Activated naive CD8-positive, alpha-beta T cell treated with anti-CD3 and anti-CD28 coated beads, Interleukin-2, amount 50 U/mL, for 24 hours (primary cell): ENCODE measurements at regions not wholly inside any gene's neighbourhood (a gene's known extent, or its start where the extent isn't known, plus 50 kb on each side); places are given as distances from the start of the nearest gene placed in this dataset.
A peak's percentile ranks its signal among the peaks of the same experiment; 100 is the strongest.

Experiments used
- ATAC-seq: fragments of 150-1000 bp; cut with Tn5 transposase; one replicate; pipeline ENCODE4 v1.10.0; 2021
- DNase-seq: peaks from one replicate; pipeline ENCODE4 v3.0.0; 2021
- H3K27ac Mint-ChIP-seq: one replicate; pipeline ENCODE4 v1.8.0; 2021; ENCODE audit warnings: mild to moderate bottlenecking, mixed read lengths
- H3K27me3 Mint-ChIP-seq: one replicate; pipeline ENCODE4 v1.8.0; 2021; ENCODE audit warnings: mixed read lengths
- H3K36me3 Mint-ChIP-seq: one replicate; pipeline ENCODE4 v1.8.0; 2021; ENCODE audit warnings: low read depth, mixed read lengths
- H3K4me1 Mint-ChIP-seq: one replicate; pipeline ENCODE4 v1.8.0; 2021; ENCODE audit warnings: mixed read lengths
- H3K4me3 Mint-ChIP-seq: one replicate; pipeline ENCODE4 v1.8.0; 2021; ENCODE audit warnings: mild to moderate bottlenecking, moderate library complexity, mixed read lengths
- H3K9me3 Mint-ChIP-seq: one replicate; pipeline ENCODE4 v1.8.0; 2021; ENCODE audit warnings: mixed read lengths

GRCh38 chr11:10358696-10359095, 53.8 kb downstream of the ADM start:
- H3K4me3 Mint-ChIP-seq, result no peak overlapping the region
- H3K27me3 Mint-ChIP-seq, result peaks cover 30% of the 10 kb centered on the region
- no peaks in the 10 kb centered on the region for H3K9me3 Mint-ChIP-seq
- no peak overlapping the region for H3K27ac Mint-ChIP-seq
- no peaks in the 10 kb centered on the region for H3K4me1 Mint-ChIP-seq
- no peaks in the 10 kb centered on the region for H3K36me3 Mint-ChIP-seq
- ATAC-seq, result no peak
- DNase-seq, result no peak

DNA sequence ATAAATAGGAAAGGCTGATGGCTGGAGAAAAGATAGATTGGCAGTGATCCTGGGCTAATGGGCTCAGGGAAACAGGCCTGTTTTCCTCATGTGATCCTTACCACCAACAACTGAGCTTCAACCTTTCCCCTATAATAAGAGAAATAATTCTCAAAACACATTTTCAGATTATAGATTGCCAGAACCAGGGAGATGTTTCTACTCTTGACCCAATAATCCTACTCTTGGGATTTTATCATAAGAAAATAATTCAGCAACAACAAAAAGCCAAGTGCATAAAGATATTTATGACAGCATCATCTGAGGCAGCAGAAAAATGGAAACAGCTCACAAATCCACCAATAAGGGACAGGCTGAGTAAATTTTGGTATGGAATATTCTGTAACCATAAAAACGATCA, 54.3 kb downstream of the ADM start:
- H3K9me3 Mint-ChIP-seq, result no peaks in the 10 kb centered on the region
- no peak overlapping the region for H3K4me3 Mint-ChIP-seq
- peaks cover 30% of the 10 kb centered on the region for H3K27me3 Mint-ChIP-seq
- ATAC-seq (no peak), DNase-seq (no peak)
- no peaks in the 10 kb centered on the region for H3K4me1 Mint-ChIP-seq
- no peaks in the 10 kb centered on the region for H3K36me3 Mint-ChIP-seq
- no peak overlapping the region for H3K27ac Mint-ChIP-seq

- no peak for ATAC-seq
- Mint-ChIP-seq H3K4me1 (no peaks in the 10 kb centered on the region), H3K27ac (no peak overlapping the region), H3K4me3 (no peak overlapping the region), H3K27me3 (peaks cover 18% of the 10 kb centered on the region), H3K36me3 (no peaks in the 10 kb centered on the region), H3K9me3 (no peaks in the 10 kb centered on the region)
- DNase-seq, result no peak
Observed at GRCh38 chr11:10360835-10361234, 56.0 kb downstream of the ADM start.

DNA sequence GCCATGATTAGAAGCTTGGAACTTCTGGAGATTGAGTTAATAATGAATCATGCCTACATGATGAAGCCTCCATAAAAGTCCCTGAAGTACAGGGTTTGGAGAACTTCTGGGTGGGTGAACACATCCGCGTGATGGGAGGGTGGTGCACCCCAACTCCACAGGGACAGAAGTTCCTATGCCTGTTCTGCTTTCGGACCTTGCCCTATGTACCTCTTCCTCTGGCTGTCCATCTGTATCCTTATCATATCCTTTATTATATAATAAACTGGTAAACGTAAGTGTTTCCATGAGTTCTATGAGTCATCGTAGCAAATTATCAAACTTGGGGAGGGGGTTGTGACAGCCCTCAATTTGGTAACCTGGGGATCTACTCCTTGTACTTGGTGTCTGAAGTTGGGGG, 60.2 kb downstream of the ADM start:
- ATAC-seq (no peak), DNase-seq (no peak)
- H3K4me3 Mint-ChIP-seq, result no peak overlapping the region
- H3K36me3 Mint-ChIP-seq, result no peaks in the 10 kb centered on the region
- H3K27ac Mint-ChIP-seq, result no peak overlapping the region
- peaks cover 6% of the 10 kb centered on the region for H3K4me1 Mint-ChIP-seq
- no peaks in the 10 kb centered on the region for H3K9me3 Mint-ChIP-seq
- peaks cover 16% of the 10 kb centered on the region for H3K27me3 Mint-ChIP-seq

DNA sequence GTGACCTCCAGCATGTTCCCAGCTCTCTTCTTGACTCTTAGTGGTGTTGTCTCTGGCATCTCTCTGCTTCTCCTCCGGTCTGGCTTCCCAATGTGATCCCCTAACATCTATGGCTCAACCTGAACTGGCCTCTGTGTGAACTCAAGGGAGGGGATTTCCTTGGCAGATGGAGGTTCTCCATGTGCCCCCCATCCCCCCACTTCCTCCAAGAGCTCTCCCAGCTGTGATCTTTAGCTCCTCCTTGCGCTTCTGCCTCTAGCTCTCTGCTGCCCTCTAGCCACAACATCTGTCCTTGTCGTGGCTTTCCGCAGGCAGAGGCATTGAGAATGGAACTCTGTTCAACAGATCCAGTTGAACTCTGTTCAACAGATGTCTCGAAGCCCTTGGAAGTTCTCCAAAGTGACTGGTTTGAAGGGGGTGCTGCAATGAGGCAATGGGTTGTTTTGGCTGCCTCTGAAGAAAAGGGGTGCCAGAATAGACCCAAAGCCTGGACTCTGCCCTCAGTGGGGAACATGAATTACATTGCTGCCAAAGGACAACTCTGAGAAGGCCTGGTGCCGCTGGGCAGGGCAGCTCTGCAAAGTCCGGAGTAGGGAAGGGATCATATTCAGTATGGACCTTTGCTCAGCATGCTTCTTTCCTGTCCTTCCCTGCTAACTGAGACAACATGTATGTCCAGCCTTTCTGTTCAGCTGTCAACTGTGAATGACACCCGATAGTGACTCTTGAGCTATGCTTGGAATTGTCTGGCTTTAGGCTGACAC, 61.9 kb downstream of the ADM start:
- DNase-seq, result peak; percentile 79
- Mint-ChIP-seq H3K4me3 (no peak overlapping the region), H3K36me3 (no peaks in the 10 kb centered on the region)

DNA sequence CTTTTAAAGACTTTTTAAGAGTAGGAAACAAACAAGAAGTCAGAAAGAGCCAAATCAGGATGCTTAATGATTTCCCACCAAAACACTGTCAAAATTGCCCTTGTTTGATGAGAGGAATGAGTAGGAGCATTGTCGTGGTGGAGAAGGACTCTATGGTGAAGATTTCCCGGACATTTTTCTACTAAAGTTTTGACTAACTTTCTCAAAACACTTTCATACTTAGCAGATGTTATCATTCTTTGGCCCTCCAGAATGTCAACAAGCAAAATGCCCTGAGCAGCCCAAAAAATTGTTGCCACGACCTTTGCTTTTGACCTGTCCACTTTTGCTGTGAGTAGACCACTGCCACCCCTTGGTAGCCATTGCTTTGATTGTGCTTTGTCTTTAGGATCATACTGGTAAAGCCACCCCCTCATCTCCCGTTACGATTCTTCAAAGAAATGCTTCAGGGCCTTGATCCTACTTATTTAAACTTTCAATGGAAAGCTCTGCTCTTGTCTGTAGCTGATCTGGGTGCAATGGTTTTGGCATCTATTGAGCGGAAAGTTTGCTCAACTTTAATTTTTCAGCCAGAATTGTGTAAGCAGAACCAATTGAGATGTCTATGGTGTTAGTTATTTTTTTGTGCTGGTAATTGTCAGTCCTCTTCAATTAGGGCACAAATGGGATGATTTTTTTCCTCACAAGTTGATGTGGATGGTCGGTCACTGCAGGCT, 67.2 kb downstream of the ADM start:
- DNase-seq (no peak), ATAC-seq (no peak)
- Mint-ChIP-seq H3K4me1 (no peaks in the 10 kb centered on the region), H3K27ac (no peak overlapping the region), H3K4me3 (no peak overlapping the region), H3K27me3 (peaks cover 4% of the 10 kb centered on the region), H3K36me3 (no peaks in the 10 kb centered on the region), H3K9me3 (no peaks in the 10 kb centered on the region)

More for the DNA sequence above, 61.9 kb downstream of the ADM start:
- H3K27ac Mint-ChIP-seq, result peak overlapping the region; percentile 44
- peak; percentile 75 for ATAC-seq
- H3K27me3 Mint-ChIP-seq, result peaks cover 13% of the 10 kb centered on the region
- H3K9me3 Mint-ChIP-seq, result no peaks in the 10 kb centered on the region
- H3K4me1 Mint-ChIP-seq, result peaks cover 6% of the 10 kb centered on the region

- H3K4me3 Mint-ChIP-seq, result no peak overlapping the region
- ATAC-seq (no peak), DNase-seq (no peak)
- no peaks in the 10 kb centered on the region for H3K4me1 Mint-ChIP-seq
- no peak overlapping the region for H3K27ac Mint-ChIP-seq
- no peaks in the 10 kb centered on the region for H3K36me3 Mint-ChIP-seq
- H3K9me3 Mint-ChIP-seq, result no peaks in the 10 kb centered on the region
- H3K27me3 Mint-ChIP-seq, result no peaks in the 10 kb centered on the region
Observed at GRCh38 chr11:10373340-10373739, 68.5 kb downstream of the ADM start.

GRCh38 chr11:10373929-10374328, 69.1 kb downstream of the ADM start:
- H3K4me3 Mint-ChIP-seq, result no peak overlapping the region
- H3K36me3 Mint-ChIP-seq, result no peaks in the 10 kb centered on the region
- H3K27me3 Mint-ChIP-seq, result no peaks in the 10 kb centered on the region
- DNase-seq, result no peak
- no peak overlapping the region for H3K27ac Mint-ChIP-seq
- no peaks in the 10 kb centered on the region for H3K9me3 Mint-ChIP-seq
- no peaks in the 10 kb centered on the region for H3K4me1 Mint-ChIP-seq
- ATAC-seq, result no peak

- ATAC-seq, result no peak
- H3K9me3 Mint-ChIP-seq, result no peaks in the 10 kb centered on the region
Observed at GRCh38 chr11:10374386-10374785, 69.5 kb downstream of the ADM start.

DNA sequence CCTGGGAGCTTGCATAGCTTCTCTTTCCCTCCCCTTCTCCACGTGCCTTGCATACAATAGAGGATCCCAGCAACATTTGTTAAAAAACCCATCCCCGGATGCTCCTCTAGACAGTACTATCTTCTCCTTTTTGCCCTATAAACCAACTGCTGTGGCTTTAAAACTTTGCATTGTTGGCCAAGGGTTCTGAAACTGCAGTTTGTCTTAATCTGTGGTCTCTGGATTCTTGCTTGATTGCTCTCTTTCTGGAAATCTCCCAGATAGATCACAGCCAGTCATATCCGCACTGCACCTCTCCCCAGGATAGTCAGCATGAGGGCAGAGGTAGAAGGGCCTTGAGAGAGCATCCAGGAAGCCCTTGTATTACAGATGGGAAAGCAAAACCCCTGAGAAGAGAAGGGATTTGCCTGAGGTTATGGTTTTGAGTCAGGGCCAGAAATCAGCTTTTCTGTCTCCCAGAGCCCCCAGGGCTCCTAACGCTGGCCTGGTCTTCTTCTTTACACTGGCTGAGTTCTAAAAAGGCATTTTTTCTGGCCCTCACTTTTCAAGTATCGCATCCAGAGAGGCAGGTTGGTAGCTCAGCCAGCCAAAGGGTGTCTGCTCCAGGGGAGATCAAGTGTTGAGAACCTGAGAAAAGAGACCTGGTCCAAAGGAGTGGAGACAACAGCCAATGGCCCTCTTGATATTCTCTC, 70.6 kb downstream of the ADM start:
- Mint-ChIP-seq H3K4me3 (no peak overlapping the region), H3K4me1 (no peaks in the 10 kb centered on the region), H3K36me3 (no peaks in the 10 kb centered on the region), H3K27me3 (no peaks in the 10 kb centered on the region), H3K27ac (no peak overlapping the region), H3K9me3 (no peaks in the 10 kb centered on the region)
- ATAC-seq (no peak), DNase-seq (no peak)

More at GRCh38 chr11:10374386-10374785, 69.5 kb downstream of the ADM start:
- DNase-seq, result no peak
- H3K4me3 Mint-ChIP-seq, result no peak overlapping the region
- no peaks in the 10 kb centered on the region for H3K4me1 Mint-ChIP-seq
- no peak overlapping the region for H3K27ac Mint-ChIP-seq
- H3K36me3 Mint-ChIP-seq, result no peaks in the 10 kb centered on the region
- H3K27me3 Mint-ChIP-seq, result no peaks in the 10 kb centered on the region

DNA sequence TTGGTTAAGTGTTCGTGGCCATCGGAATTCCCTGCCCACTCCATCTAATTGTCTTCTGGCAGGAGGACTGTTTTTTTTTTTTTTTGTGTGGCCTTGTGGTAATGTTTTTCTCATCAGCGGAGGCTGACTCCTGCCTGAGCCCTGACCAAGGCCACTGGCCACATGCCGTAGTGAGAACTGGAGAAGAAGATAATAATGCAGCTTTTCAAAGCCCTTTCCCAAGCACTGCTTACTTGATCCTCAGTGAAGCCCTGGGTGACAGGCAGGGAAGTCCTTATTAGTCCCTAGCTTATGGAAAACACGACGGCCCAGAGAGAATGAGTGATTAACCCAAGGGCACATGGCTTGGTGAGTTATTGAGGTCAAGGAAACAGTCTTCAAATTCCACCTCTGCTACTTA, 71.2 kb downstream of the ADM start:
- no peaks in the 10 kb centered on the region for H3K27me3 Mint-ChIP-seq
- H3K4me1 Mint-ChIP-seq, result no peaks in the 10 kb centered on the region
- DNase-seq (no peak), ATAC-seq (no peak)
- no peaks in the 10 kb centered on the region for H3K9me3 Mint-ChIP-seq
- no peak overlapping the region for H3K4me3 Mint-ChIP-seq
- H3K27ac Mint-ChIP-seq, result no peak overlapping the region
- H3K36me3 Mint-ChIP-seq, result no peaks in the 10 kb centered on the region

- no peak for ATAC-seq
- H3K9me3 Mint-ChIP-seq, result no peaks in the 10 kb centered on the region
- H3K27me3 Mint-ChIP-seq, result peaks cover 4% of the 10 kb centered on the region
- H3K4me1 Mint-ChIP-seq, result no peaks in the 10 kb centered on the region
- DNase-seq, result no peak
- no peaks in the 10 kb centered on the region for H3K36me3 Mint-ChIP-seq
- H3K27ac Mint-ChIP-seq, result no peak overlapping the region
- no peak overlapping the region for H3K4me3 Mint-ChIP-seq
Observed at GRCh38 chr11:10377183-10377582, 72.3 kb downstream of the ADM start.

- no peak for ATAC-seq
- DNase-seq, result no peak
- peaks cover 10% of the 10 kb centered on the region for H3K27me3 Mint-ChIP-seq
Observed at GRCh38 chr11:10378362-10378761, 73.5 kb downstream of the ADM start.

DNA sequence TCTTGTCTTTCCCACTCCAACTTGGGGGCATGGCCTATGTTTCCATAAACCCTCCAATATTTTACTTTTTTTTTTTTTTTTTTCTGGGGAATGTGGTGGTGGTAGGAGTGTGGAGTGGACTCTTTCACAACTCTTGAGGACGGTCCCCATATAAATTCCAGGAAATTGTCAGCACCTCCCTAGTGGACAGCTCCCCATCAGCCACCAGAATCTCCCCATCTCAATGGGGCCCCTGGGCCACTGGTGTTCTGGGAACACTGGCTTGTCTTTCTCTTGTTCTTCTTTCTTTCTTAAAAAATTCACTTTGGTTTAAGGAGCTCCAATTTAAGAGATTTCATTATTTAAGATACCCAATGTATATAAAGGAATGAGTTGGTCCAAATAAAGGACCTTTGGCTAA, 74.1 kb downstream of the ADM start:
- Mint-ChIP-seq H3K9me3 (no peaks in the 10 kb centered on the region), H3K4me1 (no peaks in the 10 kb centered on the region), H3K4me3 (no peak overlapping the region), H3K27ac (no peak overlapping the region), H3K36me3 (no peaks in the 10 kb centered on the region), H3K27me3 (peaks cover 10% of the 10 kb centered on the region)
- ATAC-seq (no peak), DNase-seq (no peak)

More at GRCh38 chr11:10378362-10378761, 73.5 kb downstream of the ADM start:
- Mint-ChIP-seq H3K4me1 (no peaks in the 10 kb centered on the region), H3K27ac (no peak overlapping the region), H3K36me3 (no peaks in the 10 kb centered on the region), H3K4me3 (no peak overlapping the region), H3K9me3 (no peaks in the 10 kb centered on the region)

- ATAC-seq, result no peak
Observed at GRCh38 chr11:10379426-10379825, 74.6 kb downstream of the ADM start.

More at GRCh38 chr11:10379426-10379825, 74.6 kb downstream of the ADM start:
- no peak overlapping the region for H3K27ac Mint-ChIP-seq
- peaks cover 10% of the 10 kb centered on the region for H3K27me3 Mint-ChIP-seq
- H3K36me3 Mint-ChIP-seq, result no peaks in the 10 kb centered on the region
- H3K4me3 Mint-ChIP-seq, result no peak overlapping the region
- DNase-seq, result no peak
- H3K9me3 Mint-ChIP-seq, result no peaks in the 10 kb centered on the region
- no peaks in the 10 kb centered on the region for H3K4me1 Mint-ChIP-seq
